ES-I3 (cell line): ENCODE measurements at regions not wholly inside any gene's neighbourhood (a gene's known extent, or its start where the extent isn't known, plus 50 kb on each side); places are given as distances from the start of the nearest gene placed in this dataset.

Experiments
- H3K36me3 ChIP-seq: 2 replicates; pipeline ENCODE4 v1.6.1; 2013; ENCODE audit warnings: mild to moderate bottlenecking, low read length, control low read depth, moderate library complexity; ENCODE audit not compliant: insufficient read depth
- H3K4me1 ChIP-seq: 2 replicates; pipeline ENCODE4 v1.6.1; 2013; ENCODE audit warnings: mild to moderate bottlenecking, control low read depth, low read length; ENCODE audit not compliant: insufficient read depth
- H3K9ac ChIP-seq: 2 replicates; pipeline ENCODE4 v1.6.1; 2013; ENCODE audit warnings: low read depth, mild to moderate bottlenecking, low read length, moderate library complexity
- H3K9me3 ChIP-seq: 2 replicates; pipeline ENCODE4 v1.6.1; 2013; ENCODE audit warnings: mild to moderate bottlenecking, low read length, moderate library complexity; ENCODE audit not compliant: control insufficient read depth, insufficient read depth

GRCh38 chr5:176711883-176712282, 64.6 kb downstream of the TSPAN17 start:
- H3K4me1 ChIP-seq = peaks cover 9% of the 10 kb centered on the region; the same call in 1 of the 2 replicates
- 0 out of 2 replicates have a peak, but pooled peaks cover 4% of the 10 kb centered on the region for H3K9me3 ChIP-seq
- H3K9ac ChIP-seq = no peak overlapping the region
- no peaks in the 10 kb centered on the region for H3K36me3 ChIP-seq

- Histone ChIP-seq H3K36me3 (no peaks in the 10 kb centered on the region), H3K9ac (no peak overlapping the region), H3K4me1 (peaks cover 9% of the 10 kb centered on the region; the same call in 1 of the 2 replicates), H3K9me3 (0 out of 2 replicates have a peak, but pooled peaks cover 4% of the 10 kb centered on the region)
Measured at GRCh38 chr5:176712546-176713304, 65.4 kb downstream of the TSPAN17 start.

DNA sequence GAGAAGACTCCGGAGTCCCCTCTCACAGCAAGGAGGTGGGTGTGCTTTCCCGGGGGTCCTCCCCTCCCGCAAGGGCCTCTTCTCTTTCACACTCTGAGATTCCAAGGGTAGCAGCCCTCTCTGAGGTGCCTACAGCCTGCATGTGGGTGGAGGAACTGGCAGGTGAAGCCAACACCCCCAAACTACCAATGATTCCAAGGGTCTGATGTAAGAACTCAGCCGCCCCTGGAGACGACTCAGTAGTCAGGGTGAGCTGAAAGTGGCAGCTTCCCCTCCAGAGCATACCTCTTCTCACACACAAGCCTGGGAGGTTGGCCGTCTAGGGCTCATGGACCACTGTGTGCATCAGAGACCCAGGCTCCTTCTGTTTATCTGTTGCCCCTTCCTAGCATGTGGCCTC, 66.1 kb downstream of the TSPAN17 start:
- Histone ChIP-seq H3K4me1 (peaks cover 9% of the 10 kb centered on the region; the same call in 1 of the 2 replicates), H3K9me3 (0 out of 2 replicates have a peak, but pooled peaks cover 4% of the 10 kb centered on the region), H3K9ac (no peak overlapping the region), H3K36me3 (no peaks in the 10 kb centered on the region)

DNA sequence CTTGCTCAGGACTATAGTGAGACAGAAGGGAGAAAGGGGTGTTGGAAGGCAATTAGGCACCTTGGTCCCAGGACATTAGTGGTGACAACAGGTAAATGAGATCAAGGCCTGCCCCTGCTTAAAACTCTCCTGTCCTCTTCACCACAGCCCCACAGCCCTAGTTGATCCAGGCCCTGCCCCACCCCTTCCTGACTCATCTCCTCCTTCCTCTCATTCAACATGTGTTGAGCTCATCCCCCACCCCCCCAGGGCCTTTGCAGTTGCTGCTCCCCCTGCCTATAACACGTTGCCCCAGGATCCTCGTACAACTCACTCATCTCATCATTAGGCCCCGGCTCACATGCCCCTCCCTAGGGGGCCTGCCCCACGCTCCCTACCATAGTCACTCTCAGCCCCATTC, 66.8 kb downstream of the TSPAN17 start:
- Histone ChIP-seq H3K9me3 (0 out of 2 replicates have a peak, but pooled peaks cover 4% of the 10 kb centered on the region), H3K9ac (no peak overlapping the region), H3K36me3 (no peaks in the 10 kb centered on the region), H3K4me1 (peaks cover 9% of the 10 kb centered on the region; the same call in 1 of the 2 replicates)

- Histone ChIP-seq H3K4me1 (peaks cover 9% of the 10 kb centered on the region; the same call in 1 of the 2 replicates), H3K36me3 (no peaks in the 10 kb centered on the region), H3K9ac (no peak overlapping the region), H3K9me3 (0 out of 2 replicates have a peak, but pooled peaks cover 4% of the 10 kb centered on the region)
Measured at GRCh38 chr5:176716320-176716719, 69.0 kb downstream of the TSPAN17 start.

GRCh38 chr5:176719113-176719739, 71.9 kb downstream of the TSPAN17 start:
- H3K9me3 ChIP-seq = 0 out of 2 replicates have a peak, but pooled peaks cover 3% of the 10 kb centered on the region
- H3K36me3 ChIP-seq = no peaks in the 10 kb centered on the region
- H3K4me1 ChIP-seq = peaks cover 4% of the 10 kb centered on the region; the same call in 1 of the 2 replicates
- H3K9ac ChIP-seq = no peak overlapping the region

DNA sequence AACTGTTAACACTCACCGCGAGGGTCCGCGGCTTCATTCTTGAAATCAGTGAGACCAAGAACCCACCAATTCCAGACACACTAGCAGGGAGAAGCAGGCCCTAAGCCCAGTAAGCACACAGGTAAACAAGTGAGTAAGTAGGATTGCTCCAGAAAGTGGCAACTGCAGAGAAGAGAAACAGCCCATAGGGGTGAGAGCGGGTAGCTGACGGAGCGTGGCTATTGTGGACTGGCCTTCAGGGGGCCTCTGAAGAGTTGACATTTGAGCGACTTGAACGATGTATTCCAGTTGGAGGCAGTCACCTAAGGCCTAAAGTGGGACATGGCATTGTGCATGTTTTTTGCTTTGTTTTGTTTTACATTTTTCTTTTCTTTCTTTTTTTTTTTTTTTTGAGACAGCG, 74.2 kb downstream of the TSPAN17 start:
- no peaks in the 10 kb centered on the region for H3K36me3 ChIP-seq
- no peaks in the 10 kb centered on the region for H3K9me3 ChIP-seq
- no peak overlapping the region for H3K9ac ChIP-seq
- peaks cover 16% of the 10 kb centered on the region for H3K4me1 ChIP-seq

- Histone ChIP-seq H3K4me1 (peaks cover 16% of the 10 kb centered on the region), H3K9ac (no peak overlapping the region), H3K36me3 (no peaks in the 10 kb centered on the region), H3K9me3 (no peaks in the 10 kb centered on the region)
Measured at GRCh38 chr5:176722757-176723156, 75.5 kb downstream of the TSPAN17 start.

GRCh38 chr5:176723440-176723839, 76.2 kb downstream of the TSPAN17 start:
- H3K36me3 ChIP-seq = no peaks in the 10 kb centered on the region
- H3K4me1 ChIP-seq = peaks cover 16% of the 10 kb centered on the region
- H3K9ac ChIP-seq = no peak overlapping the region

DNA sequence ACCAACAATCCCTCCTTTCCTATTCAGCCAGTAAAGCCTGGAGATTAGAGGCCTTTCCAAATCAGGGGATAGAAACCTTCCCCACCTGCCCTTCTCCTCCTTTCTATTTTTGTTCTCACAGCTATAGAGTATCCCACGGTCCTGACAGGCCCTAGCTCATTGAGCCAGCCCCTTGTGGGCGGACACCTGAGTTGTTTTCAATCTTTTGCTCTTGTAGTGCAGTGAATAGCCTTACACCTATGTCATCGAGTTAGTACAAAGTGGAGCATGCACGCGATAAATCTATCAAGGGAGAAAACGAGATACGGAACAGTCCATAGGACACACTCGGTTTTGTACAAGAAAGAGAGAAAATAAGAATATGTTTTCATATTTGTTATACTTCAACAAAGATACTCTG, 77.2 kb downstream of the TSPAN17 start:
- H3K36me3 ChIP-seq = no peaks in the 10 kb centered on the region
- peaks cover 18% of the 10 kb centered on the region for H3K4me1 ChIP-seq
- no peak overlapping the region for H3K9ac ChIP-seq
- H3K9me3 ChIP-seq = no peaks in the 10 kb centered on the region

More at GRCh38 chr5:176723440-176723839, 76.2 kb downstream of the TSPAN17 start:
- no peaks in the 10 kb centered on the region for H3K9me3 ChIP-seq

GRCh38 chr5:176725521-176726280, 78.4 kb downstream of the TSPAN17 start:
- Histone ChIP-seq H3K36me3 (no peaks in the 10 kb centered on the region), H3K4me1 (peaks cover 19% of the 10 kb centered on the region), H3K9me3 (no peaks in the 10 kb centered on the region; the same call in 1 of the 2 replicates), H3K9ac (no peak overlapping the region)

DNA sequence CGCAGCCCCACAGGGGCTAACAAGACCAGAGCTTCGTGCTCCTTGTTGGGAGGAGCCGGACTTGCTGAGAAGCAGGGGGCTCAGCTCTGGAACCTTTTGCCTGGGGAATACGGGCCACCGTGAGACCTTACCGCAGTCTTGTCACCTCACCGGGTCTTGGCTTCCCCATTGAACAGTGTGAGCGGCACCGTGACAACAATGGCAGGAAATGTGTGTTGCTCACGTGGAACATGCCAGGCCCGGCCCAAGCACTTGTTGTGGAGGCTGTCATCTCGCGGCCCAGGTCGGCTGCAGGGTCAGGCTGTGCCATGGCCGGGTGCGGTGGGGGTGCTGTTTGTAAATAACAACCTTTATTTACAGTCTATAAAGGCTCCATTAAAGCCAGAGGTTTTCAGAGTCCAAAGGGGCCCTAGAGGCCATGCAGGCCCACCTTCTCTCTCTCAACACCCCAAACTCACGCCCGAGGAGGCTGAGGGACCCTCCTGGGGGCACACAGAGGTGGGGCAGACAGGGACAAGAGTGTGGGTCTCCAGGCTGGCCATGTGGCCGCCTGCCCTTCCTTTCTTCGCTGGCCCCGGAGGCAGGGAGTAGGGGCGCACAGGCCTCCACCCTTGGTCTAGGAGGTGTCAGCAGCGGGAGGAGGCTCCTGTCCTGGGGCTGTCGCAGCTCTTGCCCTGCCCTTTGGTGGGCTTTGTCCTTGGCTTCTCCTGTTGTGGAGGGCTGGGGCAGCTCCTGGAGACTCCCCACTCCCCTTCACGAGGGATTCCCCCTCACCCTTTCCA, 79.7 kb downstream of the TSPAN17 start:
- Histone ChIP-seq H3K9me3 (no peaks in the 10 kb centered on the region; the same call in 1 of the 2 replicates), H3K9ac (no peak overlapping the region), H3K36me3 (no peaks in the 10 kb centered on the region), H3K4me1 (peaks cover 19% of the 10 kb centered on the region)

- H3K36me3 ChIP-seq = no peaks in the 10 kb centered on the region
- H3K4me1 ChIP-seq = peaks cover 19% of the 10 kb centered on the region
- no peak overlapping the region for H3K9ac ChIP-seq
- no peaks in the 10 kb centered on the region; the same call in 1 of the 2 replicates for H3K9me3 ChIP-seq
Measured at GRCh38 chr5:176727528-176727900, 80.2 kb downstream of the TSPAN17 start.
